ENCODE measurements at regions not wholly inside any gene's neighbourhood (a gene's known extent, or its start where the extent isn't known, plus 50 kb on each side); places are given as distances from the start of the nearest gene placed in this dataset.

GRCh38 chr1:229184066-229184465 is 86.8 kb upstream of the RAB4A start:
- TF ChIP-seq, protein P1, sequence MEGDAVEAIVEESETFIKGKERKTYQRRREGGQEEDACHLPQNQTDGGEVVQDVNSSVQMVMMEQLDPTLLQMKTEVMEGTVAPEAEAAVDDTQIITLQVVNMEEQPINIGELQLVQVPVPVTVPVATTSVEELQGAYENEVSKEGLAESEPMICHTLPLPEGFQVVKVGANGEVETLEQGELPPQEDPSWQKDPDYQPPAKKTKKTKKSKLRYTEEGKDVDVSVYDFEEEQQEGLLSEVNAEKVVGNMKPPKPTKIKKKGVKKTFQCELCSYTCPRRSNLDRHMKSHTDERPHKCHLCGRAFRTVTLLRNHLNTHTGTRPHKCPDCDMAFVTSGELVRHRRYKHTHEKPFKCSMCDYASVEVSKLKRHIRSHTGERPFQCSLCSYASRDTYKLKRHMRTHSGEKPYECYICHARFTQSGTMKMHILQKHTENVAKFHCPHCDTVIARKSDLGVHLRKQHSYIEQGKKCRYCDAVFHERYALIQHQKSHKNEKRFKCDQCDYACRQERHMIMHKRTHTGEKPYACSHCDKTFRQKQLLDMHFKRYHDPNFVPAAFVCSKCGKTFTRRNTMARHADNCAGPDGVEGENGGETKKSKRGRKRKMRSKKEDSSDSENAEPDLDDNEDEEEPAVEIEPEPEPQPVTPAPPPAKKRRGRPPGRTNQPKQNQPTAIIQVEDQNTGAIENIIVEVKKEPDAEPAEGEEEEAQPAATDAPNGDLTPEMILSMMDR (IDR thresholded peaks at IDR 0.05 in 4 of 5, conservative IDR thresholded peaks at IDR 0.05 in 1 of 5), result no peak
- no peak for TF ChIP-seq POLR2A (IDR thresholded peaks at IDR 0.05)

Data from gastrocnemius medialis (tissue), 4 donors.